Cardiac fibroblast (primary cell): ENCODE measurements at regions not wholly inside any gene's neighbourhood (a gene's known extent, or its start where the extent isn't known, plus 50 kb on each side); places are given as distances from the start of the nearest gene placed in this dataset.
A peak's percentile ranks its signal among the peaks of the same experiment; 100 is the strongest.

Source experiments
- DNase-seq, 2 donors: peaks; one replicate each; pipeline versions ENCODE4 v3.0.0 to v3.0.0-alpha.2; 2010; ENCODE audit warnings: low read depth in 2 of 2
- H3K4me3 ChIP-seq, 2 donors: replicated peaks in 1 of 2; 1 replicate in 1 of 2; 2 replicates in 1 of 2; pipeline ENCODE4 v1.5.1; 2011; ENCODE audit warnings: low read depth in 2 of 2, low read length in 2 of 2, mild to moderate bottlenecking in 2 of 2, moderate library complexity in 1 of 2
- CTCF ChIP-seq: IDR thresholded peaks from one replicate; pipeline ENCODE4 v1.5.1; 2011; ENCODE audit warnings: low read depth, mild to moderate bottlenecking, low read length, inconsistent platforms

- DNase-seq: no peak
- no peak overlapping the region for H3K4me3 ChIP-seq
- no peak for TF ChIP-seq CTCF
Observed at GRCh38 chr16:81185416-81185815, 53.1 kb upstream of the BCO1 start.

- DNase-seq: peak; percentile 97 to 98
Observed at GRCh38 chr16:81181013-81181720, 57.3 kb upstream of the BCO1 start.

GRCh38 chr16:81180578-81180977 is 57.9 kb upstream of the BCO1 start:
- no peak for TF ChIP-seq CTCF
- DNase-seq: no peak
- H3K4me3 ChIP-seq: no peak overlapping the region

More at GRCh38 chr16:81181013-81181720, 57.3 kb upstream of the BCO1 start:
- no peak overlapping the region for H3K4me3 ChIP-seq
- no peak for TF ChIP-seq CTCF

GRCh38 chr16:81179219-81179618 is 59.3 kb upstream of the BCO1 start:
- no peak for TF ChIP-seq CTCF
- H3K4me3 ChIP-seq: no peak overlapping the region
- no peak for DNase-seq

GRCh38 chr16:81175325-81175891 is 63.1 kb upstream of the BCO1 start:
- peak; percentile 59 to 62 for DNase-seq
- no peak overlapping the region for H3K4me3 ChIP-seq
- TF ChIP-seq CTCF: no peak

GRCh38 chr16:81174644-81175324 is 63.7 kb upstream of the BCO1 start:
- no peak overlapping the region for H3K4me3 ChIP-seq
- peak; percentile 11 to 35 for DNase-seq
- TF ChIP-seq CTCF: peak; percentile 11
